ENCODE measurements at regions not wholly inside any gene's neighbourhood (a gene's known extent, or its start where the extent isn't known, plus 50 kb on each side); places are given as distances from the start of the nearest gene placed in this dataset.
A peak's percentile ranks its signal among the peaks of the same experiment; 100 is the strongest.
"Not testable (repeated sequence)": the region's sequence is repeated elsewhere in the genome, so short reads cannot be mapped to it uniquely, and the experiment has no call there.

- H3K4me3 ChIP-seq (replicated peaks in 1 of 3; ENCODE audit: low read depth in 2 of 3, low read length in 3 of 3); H3K27me3 ChIP-seq (ENCODE audit: control insufficient read depth in 2 of 2, insufficient read depth in 2 of 2, low read length in 2 of 2); H3K27ac ChIP-seq (ENCODE audit: low read depth in 1 of 2, low read length in 2 of 2); H4K20me1 ChIP-seq (ENCODE audit: insufficient read depth, low read length); H2AFZ ChIP-seq (ENCODE audit: insufficient read depth, low read depth, low read length, poor library complexity, severe bottlenecking); intact Hi-C loops (cut with micrococcal nuclease); H3K4me1 Mint-ChIP-seq; H3K27me3 Mint-ChIP-seq (ENCODE audit: low read depth in 3 of 3); H3K36me3 Mint-ChIP-seq; H3K9me3 ChIP-seq (replicated peaks in 1 of 2; ENCODE audit: control insufficient read depth in 1 of 2, insufficient read depth in 1 of 2, low read length in 2 of 2); H3K9ac ChIP-seq (ENCODE audit: insufficient read depth, low read length, poor library complexity, severe bottlenecking); H3K36me3 ChIP-seq (replicated peaks in 1 of 2; ENCODE audit: control insufficient read depth in 1 of 2, insufficient read depth in 2 of 2, low read length in 2 of 2); H3K27ac Mint-ChIP-seq; H3K79me2 ChIP-seq (ENCODE audit: insufficient read depth, low read length); H3K4me2 ChIP-seq (replicated peaks; ENCODE audit: extremely low read depth, low read length, poor library complexity, severe bottlenecking); H3K9me3 Mint-ChIP-seq; H3K4me3 Mint-ChIP-seq; H3K4me1 ChIP-seq (ENCODE audit: control insufficient read depth in 1 of 2, insufficient read depth in 2 of 2, low read length in 2 of 2): not testable (repeated sequence)
- WGBS (ENCODE audit: insufficient coverage), result no CpG with 5 or more reads among the region's 15 CpGs
- peak in 1 of 3 donors; percentile 4 for DNase-seq
Observed at GRCh38 chr3:10109-10996, 186.2 kb upstream of the CHL1 start.

- no peaks in the 10 kb centered on the region for H3K36me3 Mint-ChIP-seq
- Histone ChIP-seq H2AFZ (ENCODE audit: insufficient read depth, low read depth, low read length, poor library complexity, severe bottlenecking) (no peak overlapping the region), H3K4me2 (replicated peaks; ENCODE audit: extremely low read depth, low read length, poor library complexity, severe bottlenecking) (no peak overlapping the region), H3K27me3 (ENCODE audit: control insufficient read depth in 2 of 2, insufficient read depth in 2 of 2, low read length in 2 of 2) (no peaks in the 10 kb centered on the region), H3K9me3 (replicated peaks in 1 of 2; ENCODE audit: control insufficient read depth in 1 of 2, insufficient read depth in 1 of 2, low read length in 2 of 2) (no peaks in the 10 kb centered on the region), H3K4me3 (replicated peaks in 1 of 3; ENCODE audit: low read depth in 2 of 3, low read length in 3 of 3) (no peak overlapping the region), H3K9ac (ENCODE audit: insufficient read depth, low read length, poor library complexity, severe bottlenecking) (no peak overlapping the region), H3K4me1 (ENCODE audit: control insufficient read depth in 1 of 2, insufficient read depth in 2 of 2, low read length in 2 of 2) (no peaks in the 10 kb centered on the region), H3K27ac (ENCODE audit: low read depth in 1 of 2, low read length in 2 of 2) (no peak overlapping the region), H3K36me3 (replicated peaks in 1 of 2; ENCODE audit: control insufficient read depth in 1 of 2, insufficient read depth in 2 of 2, low read length in 2 of 2) (no peaks in the 10 kb centered on the region), H3K79me2 (ENCODE audit: insufficient read depth, low read length) (no peaks in the 10 kb centered on the region), H4K20me1 (ENCODE audit: insufficient read depth, low read length) (no peaks in the 10 kb centered on the region)
- H3K27me3 Mint-ChIP-seq (ENCODE audit: low read depth in 3 of 3), result peaks cover 2 to 4% (median 4%) of the 10 kb centered on the region in 3 donors
- TF ChIP-seq, protein P1, sequence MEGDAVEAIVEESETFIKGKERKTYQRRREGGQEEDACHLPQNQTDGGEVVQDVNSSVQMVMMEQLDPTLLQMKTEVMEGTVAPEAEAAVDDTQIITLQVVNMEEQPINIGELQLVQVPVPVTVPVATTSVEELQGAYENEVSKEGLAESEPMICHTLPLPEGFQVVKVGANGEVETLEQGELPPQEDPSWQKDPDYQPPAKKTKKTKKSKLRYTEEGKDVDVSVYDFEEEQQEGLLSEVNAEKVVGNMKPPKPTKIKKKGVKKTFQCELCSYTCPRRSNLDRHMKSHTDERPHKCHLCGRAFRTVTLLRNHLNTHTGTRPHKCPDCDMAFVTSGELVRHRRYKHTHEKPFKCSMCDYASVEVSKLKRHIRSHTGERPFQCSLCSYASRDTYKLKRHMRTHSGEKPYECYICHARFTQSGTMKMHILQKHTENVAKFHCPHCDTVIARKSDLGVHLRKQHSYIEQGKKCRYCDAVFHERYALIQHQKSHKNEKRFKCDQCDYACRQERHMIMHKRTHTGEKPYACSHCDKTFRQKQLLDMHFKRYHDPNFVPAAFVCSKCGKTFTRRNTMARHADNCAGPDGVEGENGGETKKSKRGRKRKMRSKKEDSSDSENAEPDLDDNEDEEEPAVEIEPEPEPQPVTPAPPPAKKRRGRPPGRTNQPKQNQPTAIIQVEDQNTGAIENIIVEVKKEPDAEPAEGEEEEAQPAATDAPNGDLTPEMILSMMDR (IDR thresholded peaks at IDR 0.05), result no peak
- peak overlapping the region in 1 of 2 donors; percentile 74 for H3K4me3 Mint-ChIP-seq
- 75% methylated on average over 10 of the region's 22 CpGs for WGBS (ENCODE audit: insufficient coverage)
- H3K9me3 Mint-ChIP-seq, result peaks cover 4 to 8% (median 6%) of the 10 kb centered on the region in 7 donors
- no peak for DNase-seq
- H3K27ac Mint-ChIP-seq, result peak overlapping the region in 2 of 7 donors; percentile 55 to 56
- H3K4me1 Mint-ChIP-seq, result no peaks in the 10 kb centered on the region
- intact Hi-C loops (cut with micrococcal nuclease), result no loop called here
Observed at GRCh38 chr3:11734-12133, 184.8 kb upstream of the CHL1 start.
